Gastroesophageal sphincter (tissue), 4 donors: ENCODE measurements at regions not wholly inside any gene's neighbourhood (a gene's known extent, or its start where the extent isn't known, plus 50 kb on each side); places are given as distances from the start of the nearest gene placed in this dataset.

ENCODE experiments used
- ATAC-seq: fragments of 150-250 bp; one replicate; pipeline ENCODE4 v1.9.1; 2016; ENCODE audit warnings: mild to moderate bottlenecking, moderate library complexity
- H3K27ac ChIP-seq, 4 donors: fragments of 200-600 bp; sonication (generic) in 3 of 4; 1 replicate in 3 of 4; 2 replicates in 1 of 4; pipeline ENCODE4 v1.5.1; 2016 to 2019
- H3K27me3 ChIP-seq: fragments of 200-600 bp; sonication (generic); one replicate; pipeline ENCODE4 v1.5.1; 2019
- H3K36me3 ChIP-seq, 2 donors: fragments of 200-600 bp; sonication (generic); one replicate each; pipeline ENCODE4 v1.5.1; 2019; ENCODE audit warnings: control low read depth in 1 of 2
- H3K4me1 ChIP-seq, 3 donors: fragments of 200-600 bp; sonication (generic); 1 replicate in 2 of 3; 2 replicates in 1 of 3; pipeline ENCODE4 v1.5.1; 2016 to 2019; ENCODE audit warnings: control low read depth in 2 of 3
- H3K4me3 ChIP-seq, 2 donors: fragments of 200-600 bp; sonication (generic); one replicate each; pipeline ENCODE4 v1.5.1; 2019; ENCODE audit warnings: mild to moderate bottlenecking in 1 of 2, moderate library complexity in 1 of 2
- H3K9me3 ChIP-seq, 3 donors: fragments of 200-600 bp; sonication (generic); one replicate each; pipeline ENCODE4 v1.5.1; 2017 to 2019; ENCODE audit warnings: control low read depth in 2 of 3
- CTCF ChIP-seq, 4 experiments: fragments of 200-600 bp in 2 of 4; fragments of 450-650 bp in 2 of 4; sonication (generic) in 1 of 4; IDR thresholded peaks; one replicate each; pipeline ENCODE4 v1.5.1; 2017 to 2019; ENCODE audit warnings: antibody characterized with exemption in 4 of 4, mild to moderate bottlenecking in 2 of 4, moderate library complexity in 2 of 4
- EP300 ChIP-seq: sonication (generic); formaldehyde crosslinking; IDR thresholded peaks from one replicate; pipeline ENCODE4 v1.6.1; 2017; ENCODE audit warnings: antibody characterized with exemption, mild to moderate bottlenecking
- POLR2A ChIP-seq, 2 donors: fragments of 450-650 bp; IDR thresholded peaks; one replicate each; pipeline ENCODE4 v1.6.1; 2017; ENCODE audit warnings: antibody characterized with exemption in 2 of 2, mild to moderate bottlenecking in 2 of 2, moderate library complexity in 1 of 2
- POLR2AphosphoS5 ChIP-seq: sonication (generic); formaldehyde crosslinking; IDR thresholded peaks from one replicate; pipeline ENCODE4 v1.6.1; 2017; ENCODE audit warnings: antibody characterized with exemption
- WGBS, 2 donors: methylation state at CpG; one replicate each; pipeline ENCODE4 v1.1.5; 2018; ENCODE audit warnings: low coverage in 1 of 2; 5-methylcytosine and 5-hydroxymethylcytosine counted together

- Histone ChIP-seq H3K4me3 (no peak overlapping the region), H3K27ac (peak overlapping the region in 2 of 4 donors; percentile 76 to 85), H3K4me1 (peaks cover 21 to 42% (median 23%) of the 10 kb centered on the region in 3 donors), H3K36me3 (no peaks in the 10 kb centered on the region), H3K9me3 (no peaks in the 10 kb centered on the region), H3K27me3 (no peaks in the 10 kb centered on the region)
- ATAC-seq = no peak
- WGBS, 2 donors = 94% methylated on average over 2 of the region's 2 CpGs; no CpG with 5 or more reads in 1 of the 2 donors
- TF ChIP-seq EP300 = no peak
- TF ChIP-seq CTCF (IDR thresholded peaks at IDR 0.05) = no peak
- TF ChIP-seq POLR2A (IDR thresholded peaks at IDR 0.05) = no peak
- TF ChIP-seq POLR2AphosphoS5 = no peak
Observed at GRCh38 chr3:40876496-40876895, 322.8 kb upstream of the CTNNB1 start.

- H3K4me3 ChIP-seq = peak overlapping the region in 1 of 2 donors; percentile 9
- no peaks in the 10 kb centered on the region for H3K27me3 ChIP-seq
- WGBS, 2 donors = 6 to 17% methylated on average over 4 to 8 of the region's 11 CpGs
- no peaks in the 10 kb centered on the region for H3K36me3 ChIP-seq
- H3K27ac ChIP-seq = peak overlapping the region; percentile 76 to 87 (median 82)
- peak; percentile 84 for ATAC-seq
- peak; percentile 82 for TF ChIP-seq POLR2AphosphoS5
- TF ChIP-seq EP300 = no peak
- TF ChIP-seq CTCF (IDR thresholded peaks at IDR 0.05) = peak in 1 of 4 experiments; percentile 11
- no peaks in the 10 kb centered on the region for H3K9me3 ChIP-seq
- peaks cover 21 to 42% (median 23%) of the 10 kb centered on the region in 3 donors for H3K4me1 ChIP-seq
Observed at GRCh38 chr3:40877631-40878463, 321.5 kb upstream of the CTNNB1 start.

GRCh38 chr3:40878464-40878905, 320.8 kb upstream of the CTNNB1 start:
- Histone ChIP-seq H3K27me3 (no peaks in the 10 kb centered on the region), H3K9me3 (no peaks in the 10 kb centered on the region), H3K27ac (peak overlapping the region; percentile 76 to 87 (median 82)), H3K4me3 (peak overlapping the region in 1 of 2 donors; percentile 9), H3K4me1 (peaks cover 21 to 42% (median 23%) of the 10 kb centered on the region in 3 donors), H3K36me3 (no peaks in the 10 kb centered on the region)
- no peak for ATAC-seq
- TF ChIP-seq EP300 (no peak), POLR2A (IDR thresholded peaks at IDR 0.05) (no peak), POLR2AphosphoS5 (no peak), CTCF (IDR thresholded peaks at IDR 0.05) (no peak)
- WGBS, 2 donors = 16 to 23% methylated on average over 2 to 3 of the region's 3 CpGs

- no peak for ATAC-seq
- WGBS, 2 donors = 79 to 98% methylated on average over 4 to 5 of the region's 5 CpGs
- TF ChIP-seq EP300 = no peak
Observed at GRCh38 chr3:40885430-40885829, 313.9 kb upstream of the CTNNB1 start.

GRCh38 chr3:40886660-40887425, 312.5 kb upstream of the CTNNB1 start:
- no peaks in the 10 kb centered on the region for H3K36me3 ChIP-seq

More at GRCh38 chr3:40885430-40885829, 313.9 kb upstream of the CTNNB1 start:
- Histone ChIP-seq H3K4me3 (no peak overlapping the region), H3K27me3 (no peaks in the 10 kb centered on the region), H3K4me1 (no peaks in the 10 kb centered on the region), H3K27ac (no peak overlapping the region), H3K36me3 (no peaks in the 10 kb centered on the region), H3K9me3 (no peaks in the 10 kb centered on the region)

More at GRCh38 chr3:40886660-40887425, 312.5 kb upstream of the CTNNB1 start:
- Histone ChIP-seq H3K9me3 (no peaks in the 10 kb centered on the region), H3K4me1 (no peaks in the 10 kb centered on the region), H3K27ac (no peak overlapping the region), H3K27me3 (no peaks in the 10 kb centered on the region), H3K4me3 (no peak overlapping the region)
- no peak for TF ChIP-seq POLR2AphosphoS5
- no peak for TF ChIP-seq POLR2A (IDR thresholded peaks at IDR 0.05)
- TF ChIP-seq CTCF (IDR thresholded peaks at IDR 0.05) = no peak
- no peak for TF ChIP-seq EP300
- WGBS, 2 donors = 69 to 82% methylated on average over 7 of the region's 8 CpGs
- ATAC-seq = no peak
